Endodermal cell (in vitro differentiated cells): ENCODE measurements at regions not wholly inside any gene's neighbourhood (a gene's known extent, or its start where the extent isn't known, plus 50 kb on each side); places are given as distances from the start of the nearest gene placed in this dataset.

ENCODE experiments used
- DNase-seq: peaks from one replicate; pipeline ENCODE4 v3.0.0-alpha.2; 2017
- H3K27ac ChIP-seq: 2 replicates; pipeline ENCODE4 v1.5.1; 2013; ENCODE audit warnings: mild to moderate bottlenecking, low read depth, low read length, moderate library complexity
- H3K27me3 ChIP-seq: 2 replicates; pipeline ENCODE4 v1.6.1; 2013; ENCODE audit warnings: mild to moderate bottlenecking, low read length, moderate library complexity; ENCODE audit not compliant: insufficient read depth, control insufficient read depth, poor library complexity, severe bottlenecking
- H3K36me3 ChIP-seq: 2 replicates; pipeline ENCODE4 v1.7.0; 2013; ENCODE audit warnings: mild to moderate bottlenecking, low read length, moderate library complexity; ENCODE audit not compliant: control insufficient read depth, insufficient read depth
- H3K4me1 ChIP-seq: one replicate; pipeline ENCODE4 v1.7.0; 2013; ENCODE audit warnings: low read length; ENCODE audit not compliant: control insufficient read depth, insufficient read depth
- H3K4me3 ChIP-seq: 2 replicates; pipeline ENCODE4 v1.5.1; 2013; ENCODE audit warnings: mild to moderate bottlenecking, low read length, moderate library complexity
- H3K9ac ChIP-seq: 2 replicates; pipeline ENCODE4 v1.6.1; 2013; ENCODE audit warnings: mild to moderate bottlenecking, low read length, moderate library complexity; ENCODE audit not compliant: poor library complexity, severe bottlenecking; ENCODE audit errors: extremely low read depth
- H3K9me3 ChIP-seq: 2 replicates; pipeline ENCODE4 v1.6.1; 2013; ENCODE audit warnings: mild to moderate bottlenecking, low read length, moderate library complexity; ENCODE audit not compliant: control insufficient read depth
- H3K27ac Mint-ChIP-seq: 2 replicates; pipeline ENCODE4 v1.8.0; 2020; ENCODE audit warnings: mixed read lengths
- H3K27me3 Mint-ChIP-seq: 2 replicates; pipeline ENCODE4 v1.8.0; 2021; ENCODE audit warnings: mild to moderate bottlenecking, mixed read lengths; ENCODE audit not compliant: insufficient read depth
- H3K36me3 Mint-ChIP-seq: 2 replicates; pipeline ENCODE4 v1.8.0; 2020; ENCODE audit warnings: low read depth, mixed read lengths
- H3K4me1 Mint-ChIP-seq: 2 replicates; pipeline ENCODE4 v1.8.0; 2020; ENCODE audit warnings: mixed read lengths
- H3K4me3 Mint-ChIP-seq: 2 replicates; pipeline ENCODE4 v1.8.0; 2020; ENCODE audit warnings: mild to moderate bottlenecking, moderate library complexity, mixed read lengths
- H3K9me3 Mint-ChIP-seq: 2 replicates; pipeline ENCODE4 v1.8.0; 2020; ENCODE audit warnings: mild to moderate bottlenecking, mixed read lengths
- CTCF ChIP-seq: fragments of 200-600 bp; sonication (generic); conservative IDR thresholded peaks from 2 replicates; pipeline ENCODE4 v1.5.0; 2021; ENCODE audit warnings: antibody characterized with exemption, mild to moderate bottlenecking
- WGBS, 2 experiments: methylation state at CpG; one replicate each; pipeline versions ENCODE4 v1.1.5 to v1.1.7; 2013; ENCODE audit warnings: missing lambda C conversion rate in 2 of 2, mixed read lengths in 1 of 2; ENCODE audit not compliant: insufficient coverage in 1 of 2, insufficient read length in 1 of 2; 5-methylcytosine and 5-hydroxymethylcytosine counted together

- TF ChIP-seq CTCF, result no peak
- no peak overlapping the region for H3K9ac ChIP-seq
- no peaks in the 10 kb centered on the region for H3K27me3 ChIP-seq
- H3K36me3 ChIP-seq, result no peaks in the 10 kb centered on the region
- Mint-ChIP-seq H3K27ac (no peak overlapping the region), H3K4me1 (no peaks in the 10 kb centered on the region), H3K4me3 (no peak overlapping the region), H3K36me3 (no peaks in the 10 kb centered on the region), H3K9me3 (no peaks in the 10 kb centered on the region), H3K27me3 (no peaks in the 10 kb centered on the region)
- no peaks in the 10 kb centered on the region for H3K4me1 ChIP-seq
- no peak for DNase-seq
- no peak overlapping the region for H3K4me3 ChIP-seq
- no peaks in the 10 kb centered on the region for H3K9me3 ChIP-seq
- no peak overlapping the region for H3K27ac ChIP-seq
Observed at GRCh38 chr3:174633342-174633741, 225.8 kb upstream of the NAALADL2 start.

- no peak for TF ChIP-seq CTCF
- no peak for DNase-seq
- H3K27ac Mint-ChIP-seq, result no peak overlapping the region
- H3K36me3 Mint-ChIP-seq, result no peaks in the 10 kb centered on the region
- no peak overlapping the region for H3K27ac ChIP-seq
- H3K9me3 ChIP-seq, result no peaks in the 10 kb centered on the region
- H3K4me1 ChIP-seq, result no peaks in the 10 kb centered on the region
- H3K27me3 ChIP-seq, result no peaks in the 10 kb centered on the region
- H3K36me3 ChIP-seq, result no peaks in the 10 kb centered on the region
- no peaks in the 10 kb centered on the region for H3K27me3 Mint-ChIP-seq
- no peaks in the 10 kb centered on the region for H3K4me1 Mint-ChIP-seq
- WGBS, 2 experiments, result 97 to 100% methylated on average over 1 to 2 of the region's 2 CpGs
- no peak overlapping the region for H3K4me3 Mint-ChIP-seq
- H3K4me3 ChIP-seq, result no peak overlapping the region
- H3K9ac ChIP-seq, result no peak overlapping the region
- H3K9me3 Mint-ChIP-seq, result no peaks in the 10 kb centered on the region
Observed at GRCh38 chr3:174636451-174636850, 222.7 kb upstream of the NAALADL2 start.

- no peaks in the 10 kb centered on the region for H3K4me1 Mint-ChIP-seq
- no peaks in the 10 kb centered on the region for H3K27me3 Mint-ChIP-seq
- 93 to 100% methylated on average over 3 to 4 of the region's 4 CpGs for WGBS, 2 experiments
- Histone ChIP-seq H3K9me3 (no peaks in the 10 kb centered on the region), H3K27ac (no peak overlapping the region), H3K36me3 (no peaks in the 10 kb centered on the region), H3K4me1 (no peaks in the 10 kb centered on the region), H3K4me3 (no peak overlapping the region), H3K9ac (no peak overlapping the region), H3K27me3 (no peaks in the 10 kb centered on the region)
- H3K9me3 Mint-ChIP-seq, result no peaks in the 10 kb centered on the region
- H3K27ac Mint-ChIP-seq, result no peak overlapping the region
- no peaks in the 10 kb centered on the region for H3K36me3 Mint-ChIP-seq
- no peak overlapping the region for H3K4me3 Mint-ChIP-seq
- no peak for DNase-seq
- TF ChIP-seq CTCF, result no peak
Observed at GRCh38 chr3:174639406-174639805, 219.7 kb upstream of the NAALADL2 start.
